HUES64 (cell line): ENCODE measurements at regions not wholly inside any gene's neighbourhood (a gene's known extent, or its start where the extent isn't known, plus 50 kb on each side); places are given as distances from the start of the nearest gene placed in this dataset.

Experiments used
- H3K27ac ChIP-seq: 2 replicates; pipeline ENCODE4 v1.7.0; 2013; ENCODE audit warnings: low read depth, low read length, inconsistent platforms
- H3K27me3 ChIP-seq: 2 replicates; pipeline ENCODE4 v1.6.1; 2013; ENCODE audit warnings: mild to moderate bottlenecking, low read length; ENCODE audit not compliant: insufficient read depth
- H3K36me3 ChIP-seq: 2 replicates; pipeline ENCODE4 v1.6.1; 2013; ENCODE audit warnings: mild to moderate bottlenecking, low read length; ENCODE audit not compliant: insufficient read depth
- H3K4me1 ChIP-seq: 2 replicates; pipeline ENCODE4 v1.6.1; 2013; ENCODE audit warnings: mild to moderate bottlenecking, low read length, moderate library complexity; ENCODE audit not compliant: insufficient read depth
- H3K4me3 ChIP-seq: 2 replicates; pipeline ENCODE4 v1.5.1; 2013; ENCODE audit warnings: mild to moderate bottlenecking, low read length, moderate library complexity
- H3K9ac ChIP-seq: 2 replicates; pipeline ENCODE4 v1.6.1; 2013; ENCODE audit warnings: mild to moderate bottlenecking, low read depth, low read length
- H3K9me3 ChIP-seq: 2 replicates; pipeline ENCODE4 v1.6.1; 2013; ENCODE audit warnings: low read depth, low read length; ENCODE audit not compliant: insufficient read depth
- WGBS: fragments of 150-250, 120-280 bp; methylation state at CpG from one replicate; pipeline ENCODE4 v1.1.7; 2013; ENCODE audit warnings: missing lambda C conversion rate; 5-methylcytosine and 5-hydroxymethylcytosine counted together

DNA sequence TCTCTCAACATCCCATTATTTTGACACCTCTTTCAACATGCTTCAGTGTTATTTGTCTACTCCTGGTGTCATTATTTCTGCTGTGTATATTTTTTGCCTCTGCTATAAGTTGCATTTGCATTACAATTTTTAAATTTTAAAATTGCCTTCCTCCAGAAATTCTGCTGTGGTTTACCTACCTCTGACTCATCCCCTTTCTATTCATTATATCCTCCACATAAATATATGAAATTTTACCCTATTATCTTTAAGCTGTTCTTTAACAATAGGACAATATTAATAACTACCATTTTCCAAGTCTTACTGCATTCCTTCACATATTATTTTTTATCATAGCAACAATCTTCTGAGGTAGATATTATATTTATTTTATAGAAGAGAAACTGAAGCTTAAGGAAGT lies 178.1 kb upstream of the NRIP1 start:
- H3K4me1 ChIP-seq, result peaks cover 30% of the 10 kb centered on the region
- H3K27me3 ChIP-seq, result peaks cover 37% of the 10 kb centered on the region
- no peak overlapping the region for H3K4me3 ChIP-seq
- H3K27ac ChIP-seq, result peak overlapping the region; percentile 82; the same call in 1 of the 2 replicates
- no peaks in the 10 kb centered on the region for H3K9me3 ChIP-seq
- H3K9ac ChIP-seq, result no peak overlapping the region
- H3K36me3 ChIP-seq, result no peaks in the 10 kb centered on the region

GRCh38 chr21:15243406-15243805 lies 178.6 kb upstream of the NRIP1 start:
- no peak overlapping the region for H3K27ac ChIP-seq
- H3K9ac ChIP-seq, result no peak overlapping the region
- 83% methylated on average over 6 of the region's 6 CpGs for WGBS
- H3K27me3 ChIP-seq, result peaks cover 37% of the 10 kb centered on the region
- H3K4me1 ChIP-seq, result peaks cover 30% of the 10 kb centered on the region
- no peak overlapping the region for H3K4me3 ChIP-seq
- no peaks in the 10 kb centered on the region for H3K9me3 ChIP-seq
- H3K36me3 ChIP-seq, result no peaks in the 10 kb centered on the region

DNA sequence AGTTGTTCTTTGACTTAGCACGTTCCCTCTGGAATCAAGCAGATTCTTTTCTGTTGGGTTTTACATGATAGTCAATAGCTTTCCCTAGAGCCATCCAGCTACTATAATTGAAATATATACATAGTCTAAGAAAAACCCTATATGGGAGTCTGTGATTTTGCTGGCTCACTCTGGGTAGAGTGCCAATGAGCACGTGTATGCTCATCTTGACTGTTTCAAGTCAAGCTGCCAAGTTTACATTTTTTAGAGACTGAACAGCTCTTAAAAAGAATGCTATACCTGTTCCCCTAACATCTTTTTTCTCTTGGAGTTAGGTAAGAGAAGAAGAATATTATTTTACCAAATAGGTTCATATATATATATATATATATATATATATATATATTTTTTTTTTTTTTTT lies 182.8 kb upstream of the NRIP1 start:
- Histone ChIP-seq H3K27ac (no peak overlapping the region), H3K4me1 (peaks cover 10% of the 10 kb centered on the region), H3K9me3 (no peaks in the 10 kb centered on the region), H3K4me3 (no peak overlapping the region), H3K27me3 (peaks cover 22% of the 10 kb centered on the region), H3K36me3 (no peaks in the 10 kb centered on the region), H3K9ac (no peak overlapping the region)
- 94% methylated on average over 1 of the region's 2 CpGs for WGBS

DNA sequence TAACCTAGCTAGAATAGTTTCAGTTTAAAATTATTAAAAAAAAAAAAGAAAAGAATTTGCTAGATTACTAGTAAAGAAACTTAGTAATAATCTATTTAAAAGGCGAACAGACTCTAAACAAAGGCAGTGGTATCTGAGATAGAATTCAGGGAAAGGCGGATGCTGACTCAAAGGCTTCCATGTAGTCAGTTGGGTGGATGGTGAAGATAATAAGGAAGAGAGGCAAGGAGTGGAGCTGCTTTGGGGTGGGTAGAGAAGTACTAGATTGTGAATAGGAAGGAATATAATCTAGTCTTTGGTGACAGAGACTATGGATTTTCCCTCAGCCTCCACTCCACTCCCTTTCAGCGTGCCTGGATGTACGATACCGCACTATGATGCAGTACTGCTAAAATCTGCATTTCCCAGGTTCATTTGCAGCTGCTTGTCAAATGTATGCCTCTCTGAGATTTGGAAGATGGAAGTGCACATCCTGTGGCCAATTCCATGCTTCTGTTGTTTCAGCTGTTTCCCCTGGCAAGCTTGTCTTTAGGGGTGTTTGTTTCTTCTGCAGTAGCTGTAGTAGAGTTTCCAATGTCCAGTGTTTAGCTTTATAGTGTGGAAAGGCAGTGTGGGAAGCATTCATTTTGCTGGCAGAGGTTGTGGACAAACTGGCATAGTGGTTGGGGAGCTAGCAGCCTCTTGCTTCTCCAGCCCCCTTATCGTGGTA lies 184.6 kb upstream of the NRIP1 start:
- Histone ChIP-seq H3K9me3 (no peaks in the 10 kb centered on the region), H3K36me3 (no peaks in the 10 kb centered on the region), H3K27me3 (peaks cover 9% of the 10 kb centered on the region), H3K27ac (no peak overlapping the region), H3K9ac (no peak overlapping the region), H3K4me1 (no peaks in the 10 kb centered on the region), H3K4me3 (no peak overlapping the region)
- 94% methylated on average over 6 of the region's 6 CpGs for WGBS

DNA sequence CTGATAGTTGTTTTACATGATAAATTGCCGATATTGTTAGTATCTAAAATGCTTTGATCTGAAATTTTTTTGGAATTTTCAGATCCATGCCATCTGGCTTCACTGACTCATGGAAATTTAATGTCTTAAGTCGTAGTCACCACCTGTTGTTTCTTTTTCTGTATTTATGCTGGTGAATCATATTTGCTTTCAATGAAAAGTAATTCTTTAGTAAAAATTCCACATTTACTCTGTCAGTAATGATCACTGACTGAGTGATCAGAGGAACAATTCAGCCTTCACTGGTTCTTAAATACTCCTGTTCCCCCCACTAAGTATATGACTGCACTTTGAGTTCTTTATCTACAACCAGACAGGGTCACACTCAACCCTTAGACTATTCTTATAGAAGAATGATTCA lies 185.6 kb upstream of the NRIP1 start:
- Histone ChIP-seq H3K27me3 (no peaks in the 10 kb centered on the region; the same call in 1 of the 2 replicates), H3K9ac (no peak overlapping the region), H3K4me3 (no peak overlapping the region), H3K4me1 (no peaks in the 10 kb centered on the region), H3K36me3 (no peaks in the 10 kb centered on the region), H3K27ac (no peak overlapping the region), H3K9me3 (no peaks in the 10 kb centered on the region)
- 100% methylated on average over 2 of the region's 2 CpGs for WGBS

DNA sequence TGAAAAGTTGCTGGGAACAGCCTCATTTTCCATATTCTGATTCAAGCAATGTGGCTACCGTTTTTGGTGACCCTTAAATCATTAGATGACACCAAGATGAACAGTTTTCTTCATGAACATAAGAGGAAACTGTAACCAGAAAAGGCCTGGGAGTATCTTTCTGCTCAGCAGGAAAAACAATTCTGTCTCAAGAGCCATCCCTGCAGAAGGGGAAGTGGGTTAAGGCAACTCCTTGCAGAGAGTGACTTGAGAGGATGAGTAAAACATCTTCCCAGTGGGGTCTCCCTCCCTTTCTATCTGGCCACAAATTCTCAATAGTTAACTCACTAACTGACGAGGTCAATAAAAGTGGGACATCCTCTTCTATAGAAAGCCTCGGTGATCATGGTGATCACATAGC lies 187.6 kb upstream of the NRIP1 start:
- H3K36me3 ChIP-seq, result no peaks in the 10 kb centered on the region
- no peak overlapping the region for H3K27ac ChIP-seq
- H3K9ac ChIP-seq, result no peak overlapping the region
- no peak overlapping the region for H3K4me3 ChIP-seq
- WGBS, result 93% methylated on average over 3 of the region's 3 CpGs
- H3K4me1 ChIP-seq, result no peaks in the 10 kb centered on the region
- no peaks in the 10 kb centered on the region for H3K9me3 ChIP-seq
- H3K27me3 ChIP-seq, result no peaks in the 10 kb centered on the region; the same call in 1 of the 2 replicates

- no peak overlapping the region for H3K4me3 ChIP-seq
- no peak overlapping the region for H3K9ac ChIP-seq
- no peaks in the 10 kb centered on the region for H3K36me3 ChIP-seq
- 97% methylated on average over 4 of the region's 4 CpGs for WGBS
- no peaks in the 10 kb centered on the region for H3K4me1 ChIP-seq
- H3K27ac ChIP-seq, result no peak overlapping the region
- no peaks in the 10 kb centered on the region; the same call in 1 of the 2 replicates for H3K27me3 ChIP-seq
- no peaks in the 10 kb centered on the region for H3K9me3 ChIP-seq
These were observed 189.3 kb upstream of the NRIP1 start for GRCh38 chr21:15254111-15254510.

- 98% methylated on average over 7 of the region's 7 CpGs for WGBS
- Histone ChIP-seq H3K9ac (no peak overlapping the region), H3K9me3 (no peaks in the 10 kb centered on the region), H3K27ac (no peak overlapping the region), H3K4me3 (no peak overlapping the region), H3K27me3 (no peaks in the 10 kb centered on the region), H3K4me1 (no peaks in the 10 kb centered on the region), H3K36me3 (no peaks in the 10 kb centered on the region)
These were observed 190.5 kb upstream of the NRIP1 start for GRCh38 chr21:15255261-15255660.

GRCh38 chr21:15255763-15256162 lies 191.0 kb upstream of the NRIP1 start:
- Histone ChIP-seq H3K9ac (no peak overlapping the region), H3K4me1 (no peaks in the 10 kb centered on the region), H3K27me3 (no peaks in the 10 kb centered on the region), H3K27ac (no peak overlapping the region), H3K4me3 (no peak overlapping the region), H3K36me3 (no peaks in the 10 kb centered on the region), H3K9me3 (no peaks in the 10 kb centered on the region)

DNA sequence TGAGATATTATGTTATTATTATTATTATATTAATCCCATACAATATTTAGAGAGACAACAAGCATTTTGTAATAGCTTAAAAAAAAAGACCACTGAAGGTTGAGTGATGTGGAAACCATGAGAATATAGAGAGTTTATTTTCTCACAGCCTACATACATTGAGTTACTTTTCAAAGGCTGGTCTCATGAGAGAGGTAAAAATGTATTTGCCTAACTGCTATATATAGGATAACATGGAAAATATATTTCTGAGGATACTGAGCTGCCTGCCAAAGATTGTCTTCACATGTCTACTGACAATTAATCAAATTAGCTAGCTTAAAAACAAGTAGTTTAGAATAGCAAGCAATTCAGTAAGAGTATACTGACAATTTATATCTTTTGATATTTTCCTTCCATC lies 192.2 kb upstream of the NRIP1 start:
- no peaks in the 10 kb centered on the region for H3K4me1 ChIP-seq
- no peak overlapping the region for H3K4me3 ChIP-seq
- no peak overlapping the region for H3K9ac ChIP-seq
- H3K9me3 ChIP-seq, result no peaks in the 10 kb centered on the region
- no peak overlapping the region for H3K27ac ChIP-seq
- no peaks in the 10 kb centered on the region for H3K27me3 ChIP-seq
- no peaks in the 10 kb centered on the region for H3K36me3 ChIP-seq

- H3K4me1 ChIP-seq, result no peaks in the 10 kb centered on the region
- H3K36me3 ChIP-seq, result no peaks in the 10 kb centered on the region
- no peaks in the 10 kb centered on the region for H3K9me3 ChIP-seq
- no peak overlapping the region for H3K9ac ChIP-seq
- H3K27me3 ChIP-seq, result no peaks in the 10 kb centered on the region
- no peak overlapping the region for H3K27ac ChIP-seq
- WGBS, result 94% methylated on average over 4 of the region's 4 CpGs
- H3K4me3 ChIP-seq, result no peak overlapping the region
These were observed 192.8 kb upstream of the NRIP1 start for GRCh38 chr21:15257646-15258045.

- H3K4me1 ChIP-seq, result no peaks in the 10 kb centered on the region
- 100% methylated on average over 1 of the region's 1 CpG for WGBS
- H3K27ac ChIP-seq, result no peak overlapping the region
- no peaks in the 10 kb centered on the region for H3K9me3 ChIP-seq
- no peaks in the 10 kb centered on the region for H3K27me3 ChIP-seq
- H3K36me3 ChIP-seq, result no peaks in the 10 kb centered on the region
- H3K4me3 ChIP-seq, result no peak overlapping the region
- no peak overlapping the region for H3K9ac ChIP-seq
These were observed 195.0 kb upstream of the NRIP1 start for GRCh38 chr21:15259824-15260223.
